Left lung (tissue), 4 donors: ENCODE measurements at regions not wholly inside any gene's neighbourhood (a gene's known extent, or its start where the extent isn't known, plus 50 kb on each side); places are given as distances from the start of the nearest gene placed in this dataset.

Experiments used
- ATAC-seq: fragments of 200-7000 bp; cut with Tn5 transposase; one replicate; pipeline ENCODE4 v1.9.1; 2020; ENCODE audit warnings: moderate library complexity
- DNase-seq, 4 donors: peaks; one replicate each; pipeline ENCODE4 v3.0.0-alpha.2; 2013 to 2020
- H3K27ac ChIP-seq, 2 donors: fragments of 200-600 bp; sonication (generic) in 1 of 2; one replicate each; pipeline versions ENCODE4 v1.5.0 to v1.8.0; 2020 to 2021
- H3K27me3 ChIP-seq, 2 donors: fragments of 200-600 bp; sonication (generic) in 1 of 2; one replicate each; pipeline versions ENCODE4 v1.5.0 to v1.8.0; 2020 to 2021
- H3K36me3 ChIP-seq, 2 donors: fragments of 200-600 bp; sonication (generic) in 1 of 2; one replicate each; pipeline versions ENCODE4 v1.5.0 to v1.8.0; 2020 to 2021
- H3K4me1 ChIP-seq, 2 donors: fragments of 200-600 bp; one replicate each; pipeline ENCODE4 v1.8.0; 2021
- H3K4me3 ChIP-seq, 2 donors: fragments of 200-600 bp; sonication (generic) in 1 of 2; one replicate each; pipeline versions ENCODE4 v1.5.0 to v1.8.0; 2020 to 2021; ENCODE audit warnings: mild to moderate bottlenecking in 1 of 2
- H3K9me3 ChIP-seq, 2 donors: fragments of 200-600 bp; sonication (generic) in 1 of 2; one replicate each; pipeline versions ENCODE4 v1.5.0 to v1.8.0; 2020 to 2021
- intact Hi-C, 2 donors: fragments of 100-400 bp; cut with DNase I; formaldehyde crosslinking; loops; one replicate each; pipeline versions ENCODE4 v1.11.2 to v1.14.2; 2022
- TF ChIP-seq, protein P1 (sequence below), 2 donors: fragments of 200-600 bp; sonication (generic) in 1 of 2; IDR thresholded peaks; one replicate each; pipeline versions ENCODE4 v1.5.0 to v1.8.0; 2021; ENCODE audit warnings: antibody characterized with exemption in 2 of 2
- donor health status: DM: no; HTN: yes; CAD: no.
- donor health status: DM: no; HTN: no; CAD: no.

- no peaks in the 10 kb centered on the region for H3K4me1 ChIP-seq
- no peak for DNase-seq
- H3K36me3 ChIP-seq, result no peaks in the 10 kb centered on the region
- no peak overlapping the region for H3K4me3 ChIP-seq
- peaks cover 0 to 4% of the 10 kb centered on the region in 2 donors for H3K9me3 ChIP-seq
- no peaks in the 10 kb centered on the region for H3K27me3 ChIP-seq
- TF ChIP-seq, protein P1, sequence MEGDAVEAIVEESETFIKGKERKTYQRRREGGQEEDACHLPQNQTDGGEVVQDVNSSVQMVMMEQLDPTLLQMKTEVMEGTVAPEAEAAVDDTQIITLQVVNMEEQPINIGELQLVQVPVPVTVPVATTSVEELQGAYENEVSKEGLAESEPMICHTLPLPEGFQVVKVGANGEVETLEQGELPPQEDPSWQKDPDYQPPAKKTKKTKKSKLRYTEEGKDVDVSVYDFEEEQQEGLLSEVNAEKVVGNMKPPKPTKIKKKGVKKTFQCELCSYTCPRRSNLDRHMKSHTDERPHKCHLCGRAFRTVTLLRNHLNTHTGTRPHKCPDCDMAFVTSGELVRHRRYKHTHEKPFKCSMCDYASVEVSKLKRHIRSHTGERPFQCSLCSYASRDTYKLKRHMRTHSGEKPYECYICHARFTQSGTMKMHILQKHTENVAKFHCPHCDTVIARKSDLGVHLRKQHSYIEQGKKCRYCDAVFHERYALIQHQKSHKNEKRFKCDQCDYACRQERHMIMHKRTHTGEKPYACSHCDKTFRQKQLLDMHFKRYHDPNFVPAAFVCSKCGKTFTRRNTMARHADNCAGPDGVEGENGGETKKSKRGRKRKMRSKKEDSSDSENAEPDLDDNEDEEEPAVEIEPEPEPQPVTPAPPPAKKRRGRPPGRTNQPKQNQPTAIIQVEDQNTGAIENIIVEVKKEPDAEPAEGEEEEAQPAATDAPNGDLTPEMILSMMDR (IDR thresholded peaks at IDR 0.05), result no peak
- intact Hi-C loops, result no loop called here
- ATAC-seq, result no peak
- no peak overlapping the region for H3K27ac ChIP-seq
Measured at GRCh38 chr9:23545728-23546127, 280.3 kb downstream of the ELAVL2 start.

DNA sequence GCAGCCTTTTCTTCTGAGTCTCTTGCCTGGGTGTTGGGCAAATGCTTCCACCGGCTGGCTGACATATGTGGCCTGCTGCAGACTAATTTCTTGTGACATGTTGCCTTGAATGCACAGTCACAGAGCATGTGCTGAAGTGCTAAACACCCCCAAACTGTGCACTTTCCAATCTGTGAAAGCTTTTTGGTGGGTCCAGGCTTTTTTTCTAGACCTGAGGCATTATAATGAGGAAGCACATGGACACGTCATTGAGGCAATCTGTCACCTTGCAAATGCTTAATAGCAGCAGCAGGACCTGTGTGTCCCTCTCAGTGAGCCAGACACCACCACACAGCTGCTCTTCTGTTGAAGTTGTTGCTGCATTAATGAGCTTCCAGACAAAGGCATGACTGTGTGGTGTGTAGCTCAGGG is 274.7 kb downstream of the ELAVL2 start:
- no peak for DNase-seq
- intact Hi-C loops, result no loop called here
- Histone ChIP-seq H3K9me3 (no peaks in the 10 kb centered on the region), H3K4me1 (no peaks in the 10 kb centered on the region), H3K27me3 (no peaks in the 10 kb centered on the region), H3K4me3 (no peak overlapping the region), H3K36me3 (no peaks in the 10 kb centered on the region), H3K27ac (no peak overlapping the region)
- TF ChIP-seq, protein P1 (IDR thresholded peaks at IDR 0.05), result no peak
- ATAC-seq, result no peak

- H3K27ac ChIP-seq, result no peak overlapping the region
- no peak for DNase-seq
- TF ChIP-seq, protein P1 (IDR thresholded peaks at IDR 0.05), result no peak
- no peaks in the 10 kb centered on the region for H3K27me3 ChIP-seq
- H3K36me3 ChIP-seq, result no peaks in the 10 kb centered on the region
- ATAC-seq, result no peak
- intact Hi-C loops, result no loop called here
- H3K9me3 ChIP-seq, result no peaks in the 10 kb centered on the region
- no peaks in the 10 kb centered on the region for H3K4me1 ChIP-seq
- H3K4me3 ChIP-seq, result no peak overlapping the region
Measured at GRCh38 chr9:23551929-23552707, 273.9 kb downstream of the ELAVL2 start.

DNA sequence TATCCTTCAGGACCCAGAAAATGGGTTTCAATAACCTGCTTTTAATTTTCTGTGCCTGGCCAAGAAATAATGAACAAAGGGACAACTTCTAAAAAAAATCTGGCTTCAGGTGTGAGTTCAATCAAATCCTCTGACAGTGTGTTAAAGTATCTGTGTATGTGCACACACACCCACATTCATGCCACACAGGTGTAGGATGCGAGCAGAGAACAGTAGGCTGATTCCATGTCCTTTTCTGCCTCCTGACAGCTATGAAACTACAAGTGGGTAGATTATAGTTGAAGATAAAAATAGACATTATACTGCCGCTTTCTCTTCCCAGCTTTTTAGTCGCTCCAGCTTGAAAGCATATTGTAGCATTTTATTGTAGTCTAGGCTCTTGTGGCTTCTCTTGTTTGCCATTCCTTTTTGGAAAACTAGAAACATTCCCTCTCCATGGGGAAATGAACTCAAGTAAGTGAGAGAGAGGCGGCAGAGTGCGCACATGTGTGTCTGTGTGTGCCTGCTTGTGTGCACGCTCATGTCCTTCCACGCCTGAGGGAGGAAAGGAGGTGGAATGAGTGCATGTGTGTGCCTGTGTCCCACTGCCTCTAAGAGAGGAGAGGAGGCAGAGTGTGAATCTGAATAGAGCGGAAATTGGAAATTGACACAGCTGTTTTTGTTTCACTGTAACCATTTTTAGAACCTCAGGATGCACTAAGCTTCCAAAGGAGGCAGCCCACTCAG is 273.0 kb downstream of the ELAVL2 start:
- H3K9me3 ChIP-seq, result no peaks in the 10 kb centered on the region
- DNase-seq (no peak), ATAC-seq (no peak)
- H3K4me1 ChIP-seq, result no peaks in the 10 kb centered on the region
- no peaks in the 10 kb centered on the region for H3K27me3 ChIP-seq
- no peak overlapping the region for H3K4me3 ChIP-seq
- no peak overlapping the region for H3K27ac ChIP-seq
- no peaks in the 10 kb centered on the region for H3K36me3 ChIP-seq
- TF ChIP-seq, protein P1 (IDR thresholded peaks at IDR 0.05), result no peak
- intact Hi-C loops, result no loop called here

DNA sequence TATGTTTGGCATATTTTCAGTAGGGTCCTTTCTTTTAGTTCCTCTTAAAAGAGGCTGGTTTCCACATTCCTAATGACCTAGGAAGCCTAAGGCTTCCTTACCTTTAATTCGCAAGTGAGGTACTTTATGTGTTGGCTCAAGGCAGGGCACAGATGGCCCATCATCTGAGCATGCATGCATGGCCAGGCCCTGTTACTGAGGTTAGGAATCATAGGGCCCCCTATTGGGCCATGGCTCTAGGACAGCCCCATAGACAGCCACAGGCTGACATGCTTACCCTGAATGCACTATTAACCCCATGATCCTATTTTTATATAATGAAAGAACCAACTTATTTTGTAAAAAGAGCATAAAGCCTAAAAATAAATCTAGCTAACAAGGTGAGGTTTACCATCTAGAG is 271.4 kb downstream of the ELAVL2 start:
- Histone ChIP-seq H3K4me3 (no peak overlapping the region), H3K36me3 (no peaks in the 10 kb centered on the region), H3K4me1 (no peaks in the 10 kb centered on the region), H3K27me3 (no peaks in the 10 kb centered on the region), H3K9me3 (peaks cover 0 to 8% of the 10 kb centered on the region in 2 donors), H3K27ac (no peak overlapping the region)
- no peak for ATAC-seq
- DNase-seq, result no peak
- TF ChIP-seq, protein P1 (IDR thresholded peaks at IDR 0.05), result no peak
- intact Hi-C loops, result no loop called here
